ENCODE measurements at regions not wholly inside any gene's neighbourhood (a gene's known extent, or its start where the extent isn't known, plus 50 kb on each side); places are given as distances from the start of the nearest gene placed in this dataset.
A peak's percentile ranks its signal among the peaks of the same experiment; 100 is the strongest.

- no peak overlapping the region for H2BK12ac ChIP-seq (ENCODE audit: low read depth, low read length)
- no peaks in the 10 kb centered on the region for H3K79me1 ChIP-seq (ENCODE audit: low read depth, low read length)
- 0 out of 2 replicates have a peak overlapping the region, but pooled peaks have one; percentile 67 for H2BK15ac ChIP-seq (ENCODE audit: low read length)
- H3K9me3 ChIP-seq (ENCODE audit: insufficient read depth in 2 of 2, low read depth in 1 of 2, low read length in 1 of 2), result no peaks in the 10 kb centered on the region
- no peak overlapping the region for H3K4me3 ChIP-seq (ENCODE audit: extremely low read depth in 1 of 4, insufficient read depth in 2 of 4, low read depth in 3 of 4, low read length in 4 of 4)
- POLR2A ChIA-PET (ENCODE audit: partially characterized antibody), result no interaction called here
- no peaks in the 10 kb centered on the region for H3K27me3 ChIP-seq (replicated peaks in 1 of 4; ENCODE audit: control insufficient read depth in 3 of 4, extremely low read depth in 1 of 4, insufficient read depth in 3 of 4, low read length in 3 of 4)
- H3K18ac ChIP-seq (ENCODE audit: extremely low read depth, low read length), result no peak overlapping the region
- H4K91ac ChIP-seq (replicated peaks; ENCODE audit: insufficient read length, low read length), result no peak overlapping the region
- H3K23me2 ChIP-seq (ENCODE audit: low read depth, low read length), result no peaks in the 10 kb centered on the region
- no peak overlapping the region for H3K56ac ChIP-seq (replicated peaks; ENCODE audit: insufficient read length, low read depth, low read length)
- no peak overlapping the region for H3K27ac ChIP-seq (ENCODE audit: low read depth, low read length)
- H2AFZ ChIP-seq (ENCODE audit: low read length), result no peak overlapping the region
- no peak overlapping the region for H3K14ac ChIP-seq (ENCODE audit: insufficient read length)
- WGBS, 2 experiments (ENCODE audit: extremely low coverage in 1 of 2, insufficient coverage in 1 of 2, insufficient read length in 1 of 2, insufficient replicate concordance in 2 of 2, low coverage in 1 of 2, low lambda C conversion rate in 2 of 2, missing lambda C conversion rate in 1 of 2), result 90% methylated on average over 9 of the region's 9 CpGs; no CpG with 5 or more reads in 1 of the 2 experiments
- no peak overlapping the region for H2BK120ac ChIP-seq (replicated peaks; ENCODE audit: low read depth, low read length)
- no peak overlapping the region for H4K8ac ChIP-seq (ENCODE audit: extremely low read depth, insufficient read depth, low read length)
- no peak overlapping the region for H2BK5ac ChIP-seq (ENCODE audit: low read depth, low read length)
- H3K4me1 ChIP-seq (replicated peaks in 1 of 4; ENCODE audit: control insufficient read depth in 3 of 4, insufficient read depth in 4 of 4, low read length in 3 of 4), result peaks cover 0 to 5% (median under 1%) of the 10 kb centered on the region in 4 experiments; a peak in 3 of 7 replicates
- no peak overlapping the region for H3K9ac ChIP-seq (replicated peaks in 1 of 4; ENCODE audit: extremely low read depth in 1 of 4, low read depth in 3 of 4, low read length in 3 of 4)
- no peak overlapping the region for H3K23ac ChIP-seq (ENCODE audit: insufficient read length)
- no peaks in the 10 kb centered on the region for H3K36me3 ChIP-seq (ENCODE audit: control insufficient read depth in 2 of 4, insufficient read depth in 4 of 4, low read length in 3 of 4)
- H2AK5ac ChIP-seq (ENCODE audit: low read depth, low read length), result no peak overlapping the region
- TF ChIP-seq MAFK (IDR thresholded peaks at IDR 0.05; ENCODE audit: low read depth, low read length) (no peak), POLR2A (IDR thresholded peaks at IDR 0.05; ENCODE audit: control extremely low read depth in 1 of 2, low read depth in 2 of 2, low read length in 2 of 2) (no peak), BACH1 (IDR thresholded peaks at IDR 0.05; ENCODE audit: low read length) (no peak), POLR2AphosphoS5 (IDR thresholded peaks at IDR 0.05; ENCODE audit: low read depth, low read length) (no peak), POU5F1 (IDR thresholded peaks at IDR 0.05; ENCODE audit: low read depth, low read length) (no peak), EP300 (IDR thresholded peaks at IDR 0.05; ENCODE audit: borderline replicate concordance in 1 of 2, low read depth in 2 of 2, low read length in 2 of 2) (no peak), MAX (IDR thresholded peaks at IDR 0.05) (no peak), CBX5 (IDR thresholded peaks at IDR 0.05; ENCODE audit: low read depth, low read length) (no peak), ZNF274 (IDR thresholded peaks at IDR 0.05; ENCODE audit: borderline replicate concordance, extremely low read depth, low read length) (no peak), SP4 (IDR thresholded peaks at IDR 0.05; ENCODE audit: low read length) (no peak), CREB1 (IDR thresholded peaks at IDR 0.05) (no peak), CHD2 (IDR thresholded peaks at IDR 0.05; ENCODE audit: low read length) (no peak), TEAD4 (IDR thresholded peaks at IDR 0.05; ENCODE audit: low read depth, low read length) (no peak), CEBPB (IDR thresholded peaks at IDR 0.05; ENCODE audit: low read depth, low read length) (no peak), BCL11A (IDR thresholded peaks at IDR 0.05; ENCODE audit: low read depth in 2 of 2, low read length in 2 of 2) (no peak), EGR1 (IDR thresholded peaks at IDR 0.05; ENCODE audit: borderline replicate concordance, low read depth, low read length) (no peak)
- H4K5ac ChIP-seq (ENCODE audit: insufficient read length, low read depth, low read length), result no peak overlapping the region
- H3K4me2 ChIP-seq (ENCODE audit: insufficient read depth in 1 of 2, low read depth in 2 of 2, low read length in 2 of 2), result no peak overlapping the region
- H3K79me2 ChIP-seq (ENCODE audit: control insufficient read depth in 1 of 2, insufficient read depth in 2 of 2, low read length in 2 of 2), result no peaks in the 10 kb centered on the region
- no peak overlapping the region for H3K4ac ChIP-seq (replicated peaks; ENCODE audit: insufficient read length, low read depth, low read length)
- H4K20me1 ChIP-seq (replicated peaks in 1 of 2; ENCODE audit: control insufficient read depth in 1 of 2, insufficient read depth in 2 of 2, low read length in 2 of 2), result no peaks in the 10 kb centered on the region
- 0 out of 2 replicates have a peak overlapping the region, but pooled peaks have one; percentile 57 for H2BK20ac ChIP-seq (ENCODE audit: low read length)
- FAIRE-seq (no peak), DNase-seq (ENCODE audit: low read depth in 1 of 2, low spot score in 2 of 2) (no peak)
- CTCF ChIA-PET (ENCODE audit: partially characterized antibody), result interaction anchor here (1.0 kb wide), 1 partner anchor 23 kb away, joined by 3 read pairs; no protein-coding TSS in a partner anchor
These were observed 220.2 kb upstream of the CSF3R start for GRCh38 chr1:36702963-36703362.

Data from H1 (cell line).